Hepatocyte (in vitro differentiated cells): ENCODE measurements at regions not wholly inside any gene's neighbourhood (a gene's known extent, or its start where the extent isn't known, plus 50 kb on each side); places are given as distances from the start of the nearest gene placed in this dataset.

Source experiments
- EZH2 ChIP-seq: fragments of 200-600 bp; sonication (generic); IDR thresholded peaks from 2 replicates; pipeline ENCODE4 v1.6.1; 2016; ENCODE audit warnings: antibody characterized with exemption, mild to moderate bottlenecking, borderline replicate concordance
- TF ChIP-seq, protein P1 (sequence below): fragments of 200-600 bp; sonication (generic); IDR thresholded peaks from 2 replicates; pipeline ENCODE4 v1.5.1; 2016; ENCODE audit warnings: antibody characterized with exemption, mild to moderate bottlenecking; ENCODE audit not compliant: poor library complexity

GRCh38 chr6:27812078-27812804 is 100.0 kb downstream of the OR2B2 start:
- TF ChIP-seq, protein P1, sequence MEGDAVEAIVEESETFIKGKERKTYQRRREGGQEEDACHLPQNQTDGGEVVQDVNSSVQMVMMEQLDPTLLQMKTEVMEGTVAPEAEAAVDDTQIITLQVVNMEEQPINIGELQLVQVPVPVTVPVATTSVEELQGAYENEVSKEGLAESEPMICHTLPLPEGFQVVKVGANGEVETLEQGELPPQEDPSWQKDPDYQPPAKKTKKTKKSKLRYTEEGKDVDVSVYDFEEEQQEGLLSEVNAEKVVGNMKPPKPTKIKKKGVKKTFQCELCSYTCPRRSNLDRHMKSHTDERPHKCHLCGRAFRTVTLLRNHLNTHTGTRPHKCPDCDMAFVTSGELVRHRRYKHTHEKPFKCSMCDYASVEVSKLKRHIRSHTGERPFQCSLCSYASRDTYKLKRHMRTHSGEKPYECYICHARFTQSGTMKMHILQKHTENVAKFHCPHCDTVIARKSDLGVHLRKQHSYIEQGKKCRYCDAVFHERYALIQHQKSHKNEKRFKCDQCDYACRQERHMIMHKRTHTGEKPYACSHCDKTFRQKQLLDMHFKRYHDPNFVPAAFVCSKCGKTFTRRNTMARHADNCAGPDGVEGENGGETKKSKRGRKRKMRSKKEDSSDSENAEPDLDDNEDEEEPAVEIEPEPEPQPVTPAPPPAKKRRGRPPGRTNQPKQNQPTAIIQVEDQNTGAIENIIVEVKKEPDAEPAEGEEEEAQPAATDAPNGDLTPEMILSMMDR: no peak
- TF ChIP-seq EZH2: no peak
